ENCODE measurements at regions not wholly inside any gene's neighbourhood (a gene's known extent, or its start where the extent isn't known, plus 50 kb on each side); places are given as distances from the start of the nearest gene placed in this dataset.

DNA sequence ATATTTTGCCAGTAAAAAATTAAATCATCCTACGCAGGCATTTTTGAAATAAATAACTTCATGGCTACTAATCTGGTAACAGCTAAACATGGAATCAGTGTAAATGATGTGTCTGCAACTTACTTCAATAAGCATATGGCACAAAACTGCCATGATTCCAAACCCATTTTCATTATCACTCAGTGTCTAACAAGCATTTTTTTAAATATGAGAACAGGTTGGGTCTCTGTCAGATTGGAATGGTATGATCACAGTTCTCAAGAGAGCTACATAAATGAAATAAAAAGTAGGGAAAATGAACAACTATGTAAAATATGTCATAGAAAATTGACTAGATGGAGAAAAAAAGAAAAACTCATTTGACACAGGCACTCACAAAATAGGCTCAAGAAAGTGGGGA lies 476.9 kb upstream of the NWD2 start:
- in situ Hi-C loops (cut with MboI; ENCODE audit: low pct_unique_long_range_greater_than_20kb, low sequenced_read_pairs): no loop called here
- no peak for DNase-seq

DNA sequence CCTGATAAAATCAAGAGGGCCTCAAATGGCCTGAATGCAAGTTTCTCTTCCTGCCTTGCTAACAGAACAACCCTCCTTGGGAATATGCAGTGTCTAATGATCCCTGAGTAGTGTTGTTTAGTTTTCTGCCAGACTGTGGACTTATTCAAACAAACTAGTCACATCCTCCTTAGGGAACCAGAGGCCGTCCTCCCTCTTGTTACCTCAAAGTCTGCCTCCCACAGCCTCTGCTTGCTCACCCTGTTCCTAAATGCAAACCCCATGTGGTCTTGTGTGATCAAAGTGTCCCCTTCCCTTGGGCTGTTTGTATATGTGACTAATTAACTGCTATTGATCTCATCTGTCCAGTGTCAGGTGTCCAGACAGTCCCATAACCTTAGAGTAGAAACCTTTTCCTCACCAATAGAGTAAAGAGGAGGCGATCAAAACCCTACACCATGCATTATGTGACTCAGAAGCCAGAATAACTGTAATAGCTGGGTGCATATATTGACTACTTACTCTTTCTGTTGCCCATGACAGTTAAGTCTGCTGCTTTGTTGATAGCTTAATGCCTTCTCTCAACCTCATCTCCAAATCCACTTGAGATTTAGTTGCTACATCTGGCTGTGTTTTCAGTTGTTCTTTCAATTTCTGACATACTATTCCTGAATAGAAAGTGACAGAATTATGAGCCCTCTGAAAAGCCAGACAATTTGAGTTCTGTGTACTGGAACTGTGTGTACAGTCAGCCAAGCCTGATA lies 473.0 kb upstream of the NWD2 start:
- no peak for DNase-seq
- in situ Hi-C loops (cut with MboI; ENCODE audit: low pct_unique_long_range_greater_than_20kb, low sequenced_read_pairs): no loop called here

DNA sequence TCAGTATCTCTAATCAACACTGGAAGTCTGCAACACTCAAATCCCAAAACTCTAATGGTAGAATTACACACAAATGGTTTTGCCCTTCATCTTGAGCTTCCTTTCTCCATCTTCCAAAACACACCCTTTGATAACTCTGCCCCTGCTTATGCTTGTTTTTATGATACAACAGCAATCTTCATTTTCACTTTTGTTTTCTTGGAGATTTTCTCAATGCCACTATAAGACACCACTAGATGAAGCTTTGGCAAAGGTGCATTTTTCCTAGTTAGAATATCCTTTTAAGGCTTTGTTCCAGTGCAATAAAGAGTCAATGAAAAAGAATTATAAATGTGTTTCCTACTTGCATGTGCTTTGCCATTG lies 472.4 kb upstream of the NWD2 start:
- in situ Hi-C loops (cut with MboI; ENCODE audit: low pct_unique_long_range_greater_than_20kb, low sequenced_read_pairs): no loop called here
- DNase-seq: no peak

GRCh38 chr4:36773467-36773866 lies 471.1 kb upstream of the NWD2 start:
- in situ Hi-C loops (cut with MboI; ENCODE audit: low pct_unique_long_range_greater_than_20kb, low sequenced_read_pairs): no loop called here
- no peak for DNase-seq

DNA sequence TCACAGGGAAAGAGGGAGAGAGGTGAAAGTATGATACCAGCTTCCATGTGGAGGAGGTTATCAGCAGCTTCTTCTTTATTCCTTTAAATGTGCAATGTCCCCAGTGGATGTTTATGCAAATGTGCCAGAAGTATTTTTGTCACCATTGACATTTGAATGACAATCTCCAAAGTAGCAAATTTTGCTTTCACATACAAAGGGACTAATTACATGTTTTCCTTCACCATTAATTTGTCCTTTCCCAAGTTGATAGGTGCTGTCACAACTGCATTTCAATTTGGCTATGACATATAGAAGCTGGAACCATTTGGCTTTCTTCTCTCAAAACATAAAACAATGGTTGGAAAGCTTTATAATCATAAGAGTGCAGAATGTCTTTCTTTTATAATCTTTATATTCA lies 469.0 kb upstream of the NWD2 start:
- in situ Hi-C loops (cut with MboI; ENCODE audit: low pct_unique_long_range_greater_than_20kb, low sequenced_read_pairs): no loop called here
- DNase-seq: no peak

GRCh38 chr4:36779601-36780000 lies 464.9 kb upstream of the NWD2 start:
- DNase-seq: no peak
- in situ Hi-C loops (cut with MboI; ENCODE audit: low pct_unique_long_range_greater_than_20kb, low sequenced_read_pairs): no loop called here

DNA sequence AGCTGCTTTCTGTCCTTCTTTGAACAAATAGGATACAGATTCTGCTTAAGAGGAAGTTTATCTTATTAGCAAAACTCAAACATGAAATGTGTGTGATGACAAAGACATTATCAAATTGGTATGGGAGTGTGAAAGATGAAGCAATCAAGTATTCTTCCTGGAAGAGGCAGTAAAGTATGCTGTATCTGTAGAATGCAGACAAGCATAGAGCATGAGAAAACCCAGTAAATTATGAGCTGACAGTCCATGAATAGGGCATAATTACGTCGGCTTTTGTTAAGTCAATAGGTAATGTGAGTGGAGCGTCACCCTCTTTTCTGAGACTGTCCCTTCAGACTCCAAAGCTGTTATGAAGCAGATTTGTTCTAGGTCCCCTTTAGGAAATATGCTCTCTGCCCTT lies 458.6 kb upstream of the NWD2 start:
- in situ Hi-C loops (cut with MboI; ENCODE audit: low pct_unique_long_range_greater_than_20kb, low sequenced_read_pairs): no loop called here
- no peak for DNase-seq

DNA sequence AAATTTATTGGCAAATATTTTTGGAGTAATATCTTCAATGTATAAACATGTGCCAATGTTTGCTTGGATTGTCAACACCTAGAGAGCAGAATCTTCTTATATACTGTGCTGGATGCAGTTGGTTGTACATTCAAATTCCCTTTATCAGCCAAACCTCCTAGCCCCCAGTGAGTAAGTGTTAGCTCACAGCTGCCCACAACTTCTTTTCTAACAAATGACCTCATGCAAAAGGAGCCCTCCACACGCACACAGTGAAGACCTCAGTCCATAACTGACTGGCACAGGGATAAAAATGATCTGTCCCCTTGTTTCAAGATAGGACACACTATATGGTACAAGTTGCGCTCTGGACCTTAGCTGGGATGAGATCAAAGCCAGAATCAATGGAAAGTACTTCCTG lies 458.0 kb upstream of the NWD2 start:
- in situ Hi-C loops (cut with MboI; ENCODE audit: low pct_unique_long_range_greater_than_20kb, low sequenced_read_pairs): no loop called here
- DNase-seq: no peak

DNA sequence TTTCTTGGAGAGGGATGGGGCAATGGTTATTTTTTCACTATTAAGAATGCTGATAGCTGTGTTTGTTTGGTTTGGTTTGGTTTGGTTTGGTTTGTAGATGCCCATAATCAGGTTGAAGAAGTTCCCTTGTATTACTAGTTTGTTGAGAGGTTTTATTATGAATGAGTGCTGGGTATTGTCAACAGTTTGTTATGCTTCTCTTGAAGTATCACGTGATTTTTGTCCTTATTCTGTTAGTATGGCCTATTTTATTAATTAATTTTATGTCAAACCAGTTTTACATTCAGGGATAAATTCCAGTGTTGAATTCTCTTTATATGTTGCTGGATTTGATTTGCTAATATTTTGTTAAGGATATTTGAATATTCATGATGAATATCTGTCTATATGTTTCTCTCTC lies 449.8 kb upstream of the NWD2 start:
- in situ Hi-C loops (cut with MboI; ENCODE audit: low pct_unique_long_range_greater_than_20kb, low sequenced_read_pairs): no loop called here
- no peak for DNase-seq

DNA sequence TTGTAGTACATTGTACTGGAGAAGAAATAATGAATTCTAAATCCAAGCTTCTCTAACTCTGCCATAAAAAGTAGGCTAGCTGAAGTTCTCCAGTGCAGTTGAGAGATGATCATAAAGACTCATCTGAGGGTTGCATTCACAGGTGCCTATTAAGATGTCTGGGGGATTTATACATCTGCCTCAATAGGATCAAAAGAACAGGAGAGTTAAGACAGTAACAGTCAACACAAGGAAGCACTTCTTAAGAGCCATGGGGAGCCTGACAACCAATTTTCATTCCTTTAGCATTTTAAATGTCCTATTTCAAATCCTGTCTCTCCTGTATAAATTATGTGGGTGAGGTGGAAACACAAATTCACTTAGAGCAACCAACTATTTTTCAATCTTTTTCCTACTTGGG lies 432.4 kb upstream of the NWD2 start:
- in situ Hi-C loops (cut with MboI; ENCODE audit: low pct_unique_long_range_greater_than_20kb, low sequenced_read_pairs): no loop called here
- DNase-seq: no peak

DNA sequence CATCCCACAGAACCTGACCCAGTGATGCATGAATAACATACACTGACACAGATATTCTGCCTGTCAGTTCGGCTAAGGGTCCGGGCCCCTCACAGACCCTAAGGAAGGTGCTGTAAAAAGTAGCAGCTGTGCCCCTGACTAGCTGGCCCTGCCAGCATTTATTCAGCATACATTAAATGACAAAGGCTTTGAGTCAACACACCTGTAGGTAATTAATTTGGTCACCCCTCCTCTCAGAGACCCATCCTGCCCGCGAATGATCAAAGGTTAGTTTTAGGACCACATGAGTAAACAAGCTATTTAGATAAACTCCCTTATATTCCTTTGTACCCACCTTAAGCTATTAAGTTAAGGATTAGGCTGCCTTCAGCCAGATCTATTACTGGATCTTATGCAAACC lies 429.0 kb upstream of the NWD2 start:
- in situ Hi-C loops (cut with MboI; ENCODE audit: low pct_unique_long_range_greater_than_20kb, low sequenced_read_pairs): no loop called here
- no peak for DNase-seq

DNA sequence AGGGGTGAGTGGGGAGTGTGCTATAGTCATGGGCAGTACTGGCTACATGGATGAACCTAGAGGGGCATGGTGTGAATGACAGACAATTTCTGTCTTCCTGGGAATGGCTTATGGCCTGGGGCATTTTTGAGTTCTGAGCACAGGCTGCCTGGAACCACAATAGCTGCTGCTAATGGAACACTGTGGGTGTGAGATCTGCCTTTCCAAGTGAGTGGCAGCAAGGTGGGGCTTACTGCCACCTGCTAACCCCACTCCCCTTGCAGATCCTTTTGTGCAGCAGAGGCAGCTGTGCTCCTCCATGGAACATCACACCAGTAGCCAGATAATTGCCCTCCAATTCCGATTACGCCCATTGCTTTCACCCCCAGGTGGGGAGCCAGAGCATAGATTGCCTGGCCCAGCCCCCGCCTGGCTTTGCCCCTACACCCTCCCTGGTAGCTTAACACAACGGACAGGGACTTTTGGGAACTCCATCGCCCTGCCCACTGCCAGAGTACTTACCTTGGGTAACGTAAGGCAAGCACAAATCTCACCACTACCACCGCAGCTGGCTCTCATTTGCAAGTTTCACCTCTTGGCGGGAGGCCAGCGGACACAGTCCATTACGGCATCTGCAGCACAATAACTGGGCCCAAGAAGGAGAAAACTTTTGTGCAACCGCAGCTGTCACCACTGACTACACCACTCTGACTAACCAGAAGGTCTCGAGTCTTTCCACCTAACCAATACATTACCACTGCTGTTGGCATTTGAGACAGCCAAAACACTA lies 421.2 kb upstream of the NWD2 start:
- no peak for DNase-seq
- in situ Hi-C loops (cut with MboI; ENCODE audit: low pct_unique_long_range_greater_than_20kb, low sequenced_read_pairs): no loop called here

GRCh38 chr4:36824682-36825081 lies 419.9 kb upstream of the NWD2 start:
- peak; percentile 3 for DNase-seq
- in situ Hi-C loops (cut with MboI; ENCODE audit: low pct_unique_long_range_greater_than_20kb, low sequenced_read_pairs): no loop called here

- in situ Hi-C loops (cut with MboI; ENCODE audit: low pct_unique_long_range_greater_than_20kb, low sequenced_read_pairs): no loop called here
- DNase-seq: no peak
Observed at GRCh38 chr4:36835246-36835645, 409.3 kb upstream of the NWD2 start.

DNA sequence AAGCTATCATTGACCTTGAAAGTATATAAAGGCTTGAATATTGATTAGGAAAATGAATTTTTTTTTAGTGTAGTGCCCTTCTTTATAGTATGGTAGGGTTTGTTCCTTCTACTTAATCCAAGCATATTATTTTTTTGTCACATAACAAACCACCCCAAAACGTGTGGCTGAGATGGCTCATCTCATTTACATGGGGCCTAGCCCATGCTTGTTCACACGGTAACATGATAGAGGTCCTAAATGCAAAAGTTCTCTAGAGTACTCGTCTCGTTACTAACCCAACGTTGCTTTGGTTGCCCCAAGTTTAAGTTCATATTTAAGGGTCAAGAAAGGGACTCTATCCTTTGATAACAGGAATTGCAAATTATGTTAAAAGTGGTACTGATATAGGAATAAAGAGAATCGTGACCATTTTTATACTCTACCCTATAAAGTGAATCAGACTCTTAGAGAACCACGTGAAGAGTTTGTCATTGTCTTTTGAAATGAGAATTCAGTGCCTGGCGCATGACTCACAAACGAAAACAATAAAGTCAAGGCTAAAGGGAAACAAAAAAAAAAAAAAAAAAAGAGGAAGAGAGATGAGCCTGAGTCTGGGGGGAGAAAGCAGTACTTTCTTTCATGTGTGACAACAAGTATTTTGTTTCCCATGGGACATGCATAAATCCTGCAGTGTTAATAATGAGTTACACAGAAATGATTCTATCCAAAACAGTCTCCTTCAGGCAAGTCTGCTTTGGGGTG lies 402.8 kb upstream of the NWD2 start:
- in situ Hi-C loops (cut with MboI; ENCODE audit: low pct_unique_long_range_greater_than_20kb, low sequenced_read_pairs): no loop called here
- peak; percentile 45 for DNase-seq

GRCh38 chr4:36844448-36844847 lies 400.1 kb upstream of the NWD2 start:
- no peak for DNase-seq
- in situ Hi-C loops (cut with MboI; ENCODE audit: low pct_unique_long_range_greater_than_20kb, low sequenced_read_pairs): no loop called here

DNA sequence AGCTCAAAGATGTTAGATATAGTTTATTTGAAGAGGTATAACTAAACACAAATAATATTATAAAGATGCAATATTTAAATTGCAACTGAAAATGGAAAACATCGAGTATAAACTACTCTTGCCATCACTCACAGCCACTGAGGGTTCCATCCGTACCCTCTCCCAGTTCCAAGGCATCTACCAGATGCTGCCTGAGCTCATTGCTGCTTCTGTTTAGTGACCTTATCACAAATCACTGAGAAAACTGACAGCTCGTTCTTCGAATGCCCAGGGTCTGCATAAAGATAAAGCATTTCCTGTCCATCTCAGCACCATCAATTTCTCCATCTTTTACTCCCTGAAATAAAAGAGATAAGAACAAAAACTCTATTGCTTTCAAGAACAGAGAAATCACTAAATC lies 391.7 kb upstream of the NWD2 start:
- no peak for DNase-seq
- in situ Hi-C loops (cut with MboI; ENCODE audit: low pct_unique_long_range_greater_than_20kb, low sequenced_read_pairs): no loop called here

DNA sequence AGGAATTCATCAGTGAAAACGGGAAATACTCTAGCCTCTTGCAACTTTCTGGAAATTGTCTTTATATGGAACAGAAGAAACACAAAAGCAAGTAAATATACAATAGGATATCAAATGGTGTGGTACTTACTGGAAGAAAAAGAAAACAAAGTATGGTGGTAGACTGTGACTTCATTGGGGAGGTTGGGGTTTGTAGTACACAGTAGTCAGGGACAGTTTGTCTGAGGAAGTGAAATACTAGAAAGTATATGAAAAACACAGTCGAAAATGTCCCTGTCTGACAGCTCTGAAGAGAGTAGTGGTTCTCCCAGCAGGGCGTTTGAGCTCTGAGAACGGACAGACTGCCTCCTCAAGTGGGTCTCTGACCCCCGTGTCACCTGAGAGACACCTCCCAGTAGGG lies 390.0 kb upstream of the NWD2 start:
- in situ Hi-C loops (cut with MboI; ENCODE audit: low pct_unique_long_range_greater_than_20kb, low sequenced_read_pairs): no loop called here
- no peak for DNase-seq

GRCh38 chr4:36863601-36864000 lies 380.9 kb upstream of the NWD2 start:
- in situ Hi-C loops (cut with MboI; ENCODE audit: low pct_unique_long_range_greater_than_20kb, low sequenced_read_pairs): no loop called here
- DNase-seq: no peak

- in situ Hi-C loops (cut with MboI; ENCODE audit: low pct_unique_long_range_greater_than_20kb, low sequenced_read_pairs): no loop called here
- DNase-seq: no peak
Observed at GRCh38 chr4:36870121-36870520, 374.4 kb upstream of the NWD2 start.
